ENCODE measurements at regions not wholly inside any gene's neighbourhood (a gene's known extent, or its start where the extent isn't known, plus 50 kb on each side); places are given as distances from the start of the nearest gene placed in this dataset.

GRCh38 chr10:60705376-60705775, 72.9 kb upstream of the CDK1 start:
- no peak for TF ChIP-seq JUNB (IDR thresholded peaks at IDR 0.05; ENCODE audit: unreplicated experiment)
- no peak for TF ChIP-seq NANOG (IDR thresholded peaks at IDR 0.05; ENCODE audit: borderline replicate concordance)
- no peak for TF ChIP-seq REST (IDR thresholded peaks at IDR 0.05; ENCODE audit: unreplicated experiment)
- TF ChIP-seq CREB1 (CRISPR knock-in tag; IDR thresholded peaks at IDR 0.05; ENCODE audit: low read depth), result no peak
- TF ChIP-seq ETS1 (IDR thresholded peaks at IDR 0.05), result no peak
- no peak for TF ChIP-seq CTCF (conservative IDR thresholded peaks at IDR 0.05; ENCODE audit: low read depth in 2 of 2)
- TF ChIP-seq POLR2AphosphoS5 (IDR thresholded peaks at IDR 0.05; ENCODE audit: low read depth), result no peak
- no peak for TF ChIP-seq ZNF114 (CRISPR knock-in tag; IDR thresholded peaks at IDR 0.05)
- no peak for TF ChIP-seq ZNF462 (CRISPR knock-in tag; IDR thresholded peaks at IDR 0.05)
- no peak for TF ChIP-seq EZH2 (IDR thresholded peaks at IDR 0.05; ENCODE audit: low read depth, unreplicated experiment)
- no peak for TF ChIP-seq ZNF331 (CRISPR knock-in tag; IDR thresholded peaks at IDR 0.05; ENCODE audit: low read depth)
- TF ChIP-seq EZH2phosphoT487 (IDR thresholded peaks at IDR 0.05; ENCODE audit: unreplicated experiment), result no peak
- no peak for TF ChIP-seq STAT1 (IDR thresholded peaks at IDR 0.05; ENCODE audit: unreplicated experiment)

More at GRCh38 chr10:60705376-60705775, 72.9 kb upstream of the CDK1 start:
- no peak overlapping the region for H3K4me3 ChIP-seq
- Mint-ChIP-seq H3K27ac (no peak overlapping the region), H3K9me3 (peaks cover 19% of the 10 kb centered on the region), H3K4me3 (no peak overlapping the region), H3K4me1 (peaks cover 14% of the 10 kb centered on the region), H3K36me3 (ENCODE audit: low read depth) (peaks cover 17% of the 10 kb centered on the region), H3K27me3 (ENCODE audit: insufficient read depth, low read depth, poor library complexity) (no peaks in the 10 kb centered on the region)
- DNase-seq (ENCODE audit: low spot score), result no peak
- H3K27ac ChIP-seq (ENCODE audit: low read depth), result no peak overlapping the region
- no peak overlapping the region for H2AFZ ChIP-seq
- no peaks in the 10 kb centered on the region for H3K27me3 ChIP-seq (ENCODE audit: insufficient read depth)
- H3K4me2 ChIP-seq, result no peak overlapping the region
- peaks cover 18% of the 10 kb centered on the region for H3K4me1 ChIP-seq (ENCODE audit: insufficient read depth)
- H3K79me2 ChIP-seq (replicated peaks; ENCODE audit: insufficient read depth), result peaks cover 5% of the 10 kb centered on the region
- H4K20me1 ChIP-seq (replicated peaks; ENCODE audit: insufficient read depth), result no peaks in the 10 kb centered on the region
- H3F3A ChIP-seq (replicated peaks; ENCODE audit: low read depth), result no peaks in the 10 kb centered on the region
- no peak for ATAC-seq
- H3K36me3 ChIP-seq (ENCODE audit: insufficient read depth), result 0 out of 2 replicates have a peak, but pooled peaks cover 4% of the 10 kb centered on the region
- no peaks in the 10 kb centered on the region for H3K9me2 ChIP-seq (ENCODE audit: insufficient read depth)

Measured in GM23338 (cell line).